ENCODE measurements at regions not wholly inside any gene's neighbourhood (a gene's known extent, or its start where the extent isn't known, plus 50 kb on each side); places are given as distances from the start of the nearest gene placed in this dataset.

- no peak for TF ChIP-seq EZH2 (IDR thresholded peaks at IDR 0.05; ENCODE audit: borderline replicate concordance, low read length)
- no peak for TF ChIP-seq CTCF (conservative IDR thresholded peaks at IDR 0.05 in 1 of 2, IDR thresholded peaks at IDR 0.05 in 1 of 2; ENCODE audit: extremely low read depth in 1 of 2, insufficient read depth in 1 of 2, low read depth in 1 of 2, low read length in 2 of 2)
These were observed 60.3 kb upstream of the ABLIM1 start for GRCh38 chr10:114718374-114718773.
